HG02973 (cell line): ENCODE measurements at regions not wholly inside any gene's neighbourhood (a gene's known extent, or its start where the extent isn't known, plus 50 kb on each side); places are given as distances from the start of the nearest gene placed in this dataset.

Source experiments
- ATAC-seq: cut with Tn5 transposase; IDR thresholded peaks from one replicate; pipeline ENCODE4 v1.9.1; 2021; ENCODE audit warnings: moderate library complexity; ENCODE audit not compliant: unreplicated experiment

- ATAC-seq, result no peak
These were observed 739.1 kb upstream of the ZEB2 start for GRCh38 chr2:145258903-145259579.

- ATAC-seq, result no peak
These were observed 738.0 kb upstream of the ZEB2 start for GRCh38 chr2:145257931-145258330.

- ATAC-seq, result no peak
These were observed 736.6 kb upstream of the ZEB2 start for GRCh38 chr2:145256551-145256950.

GRCh38 chr2:145254291-145254690, 734.4 kb upstream of the ZEB2 start:
- no peak for ATAC-seq

- no peak for ATAC-seq
These were observed 733.6 kb upstream of the ZEB2 start for GRCh38 chr2:145253492-145253891.

GRCh38 chr2:145245268-145245870, 725.5 kb upstream of the ZEB2 start:
- no peak for ATAC-seq

GRCh38 chr2:145235312-145235711, 715.4 kb upstream of the ZEB2 start:
- ATAC-seq, result no peak

GRCh38 chr2:145230546-145230945, 710.6 kb upstream of the ZEB2 start:
- no peak for ATAC-seq

- ATAC-seq, result no peak
These were observed 708.6 kb upstream of the ZEB2 start for GRCh38 chr2:145228506-145228905.

- ATAC-seq, result no peak
These were observed 707.0 kb upstream of the ZEB2 start for GRCh38 chr2:145226901-145227300.

- no peak for ATAC-seq
These were observed 701.6 kb upstream of the ZEB2 start for GRCh38 chr2:145221516-145221915.

GRCh38 chr2:145221032-145221431, 701.1 kb upstream of the ZEB2 start:
- ATAC-seq, result no peak

- ATAC-seq, result no peak
These were observed 700.6 kb upstream of the ZEB2 start for GRCh38 chr2:145220496-145220895.

GRCh38 chr2:145207884-145208283, 688.0 kb upstream of the ZEB2 start:
- ATAC-seq, result no peak

- no peak for ATAC-seq
These were observed 686.8 kb upstream of the ZEB2 start for GRCh38 chr2:145206496-145207281.

- no peak for ATAC-seq
These were observed 684.0 kb upstream of the ZEB2 start for GRCh38 chr2:145203891-145204290.

GRCh38 chr2:145199827-145200706, 680.1 kb upstream of the ZEB2 start:
- no peak for ATAC-seq

- ATAC-seq, result no peak
These were observed 679.1 kb upstream of the ZEB2 start for GRCh38 chr2:145199042-145199441.

GRCh38 chr2:145198555-145198954, 678.6 kb upstream of the ZEB2 start:
- no peak for ATAC-seq

GRCh38 chr2:145197944-145198343, 678.0 kb upstream of the ZEB2 start:
- ATAC-seq, result no peak

- no peak for ATAC-seq
These were observed 674.8 kb upstream of the ZEB2 start for GRCh38 chr2:145194673-145195072.
